ENCODE measurements at regions not wholly inside any gene's neighbourhood (a gene's known extent, or its start where the extent isn't known, plus 50 kb on each side); places are given as distances from the start of the nearest gene placed in this dataset.

GRCh38 chr6:41467627-41468404, 78.4 kb upstream of the FOXP4 start:
- no peak for TF ChIP-seq CTCF (IDR thresholded peaks at IDR 0.05)
- no peak for TF ChIP-seq POLR2A (IDR thresholded peaks at IDR 0.05)
